Neural cell (in vitro differentiated cells): ENCODE measurements at regions not wholly inside any gene's neighbourhood (a gene's known extent, or its start where the extent isn't known, plus 50 kb on each side); places are given as distances from the start of the nearest gene placed in this dataset.
"Not testable (repeated sequence)": the region's sequence is repeated elsewhere in the genome, so short reads cannot be mapped to it uniquely, and the experiment has no call there.

Source experiments
- H2AFZ ChIP-seq: fragments of 200-600, 300-800 bp; sonication (generic), shearing (Covaris generic); 2 replicates; pipeline ENCODE4 v1.6.0; 2014; ENCODE audit warnings: low read depth, mild to moderate bottlenecking, antibody characterized with exemption, low read length, moderate library complexity
- H3F3A ChIP-seq: fragments of 200-600 bp; shearing (Covaris generic); 2 replicates; pipeline ENCODE4 v1.6.1; 2016; ENCODE audit warnings: mild to moderate bottlenecking, moderate library complexity, mixed read lengths, antibody characterized with exemption, low read length; ENCODE audit not compliant: insufficient read depth, poor library complexity, severe bottlenecking
- H3K27ac ChIP-seq: fragments of 200-600, 300-800 bp; sonication (generic), shearing (Covaris generic); 2 replicates; pipeline ENCODE4 v1.5.1; 2014; ENCODE audit warnings: mild to moderate bottlenecking, low read length, moderate library complexity
- H3K27me3 ChIP-seq: fragments of 300-800, 200-600 bp; sonication (generic), shearing (Covaris generic); 2 replicates; pipeline ENCODE4 v1.6.0; 2014; ENCODE audit warnings: mild to moderate bottlenecking, low read depth, low read length, moderate library complexity; ENCODE audit not compliant: insufficient read depth
- H3K36me3 ChIP-seq: fragments of 300-800, 200-600 bp; sonication (generic), shearing (Covaris generic); 2 replicates; pipeline ENCODE4 v1.5.1; 2014; ENCODE audit warnings: mild to moderate bottlenecking, antibody characterized with exemption, low read length, moderate library complexity; ENCODE audit not compliant: insufficient read depth
- H3K4me2 ChIP-seq: fragments of 300-800, 200-600 bp; sonication (generic), shearing (Covaris generic); 2 replicates; pipeline ENCODE4 v1.6.0; 2014; ENCODE audit warnings: mild to moderate bottlenecking, low read length
- H3K4me3 ChIP-seq: fragments of 300-800, 200-600 bp; sonication (generic), shearing (Covaris generic); 2 replicates; pipeline ENCODE4 v1.5.1; 2014; ENCODE audit warnings: mild to moderate bottlenecking, low read length, moderate library complexity
- H3K79me2 ChIP-seq: fragments of 200-600 bp; shearing (Covaris generic); replicated peaks from 2 replicates; pipeline ENCODE4 v1.6.0; 2014; ENCODE audit warnings: mild to moderate bottlenecking, low read length, moderate library complexity; ENCODE audit not compliant: insufficient read depth
- H3K9ac ChIP-seq: fragments of 300-800, 200-600 bp; sonication (generic), shearing (Covaris generic); 2 replicates; pipeline ENCODE4 v1.6.1; 2016; ENCODE audit warnings: mild to moderate bottlenecking, low read length, mixed read lengths
- H3K9me2 ChIP-seq: fragments of 200-600 bp; shearing (Covaris generic); 2 replicates; pipeline ENCODE4 v1.6.1; 2016; ENCODE audit warnings: mild to moderate bottlenecking, low read length, mixed read lengths; ENCODE audit not compliant: insufficient read depth
- H3K9me3 ChIP-seq: fragments of 200-600, 300-800 bp; sonication (generic), shearing (Covaris generic); 2 replicates; pipeline ENCODE4 v1.6.1; 2016; ENCODE audit warnings: mild to moderate bottlenecking, mixed run types, low read length, moderate library complexity, mixed read lengths
- H4K20me1 ChIP-seq: fragments of 200-600 bp; shearing (Covaris generic); 2 replicates; pipeline ENCODE4 v1.6.1; 2016; ENCODE audit warnings: mild to moderate bottlenecking, mixed run types; ENCODE audit not compliant: insufficient read depth
- EP300 ChIP-seq: fragments of 450-650 bp; conservative IDR thresholded peaks from 2 replicates; pipeline ENCODE4 v1.6.1; 2014; ENCODE audit warnings: antibody characterized with exemption, mild to moderate bottlenecking, moderate library complexity; ENCODE audit not compliant: poor library complexity, severe bottlenecking
- EZH2 ChIP-seq: fragments of 200-600, 300-800 bp; shearing (Covaris generic), sonication (generic); IDR thresholded peaks from 2 replicates; pipeline ENCODE4 v1.6.1; 2014; ENCODE audit warnings: antibody characterized with exemption, low read length, borderline replicate concordance, mild to moderate bottlenecking; ENCODE audit not compliant: insufficient read depth, poor library complexity, severe bottlenecking
- MXI1 ChIP-seq: fragments of 450-650 bp; conservative IDR thresholded peaks from 2 replicates; pipeline ENCODE4 v1.6.1; 2014; ENCODE audit warnings: antibody characterized with exemption, mild to moderate bottlenecking; ENCODE audit not compliant: poor library complexity, severe bottlenecking
- POLR2AphosphoS5 ChIP-seq: IDR thresholded peaks from 2 replicates; pipeline ENCODE4 v1.6.1; 2012
- RAD21 ChIP-seq: fragments of 450-650 bp; conservative IDR thresholded peaks from 2 replicates; pipeline ENCODE4 v1.6.1; 2014; ENCODE audit warnings: antibody characterized with exemption, mild to moderate bottlenecking, moderate library complexity
- SMC3 ChIP-seq: fragments of 450-650 bp; conservative IDR thresholded peaks from 2 replicates; pipeline ENCODE4 v1.6.1; 2014; ENCODE audit warnings: antibody characterized with exemption, mild to moderate bottlenecking, moderate library complexity; ENCODE audit not compliant: poor library complexity
- TAF1 ChIP-seq: IDR thresholded peaks from 2 replicates; pipeline ENCODE4 v1.6.1; 2012; ENCODE audit warnings: low read depth
- TF ChIP-seq, protein P1 (sequence below): fragments of 450-650 bp; IDR thresholded peaks from 2 replicates; pipeline ENCODE4 v1.5.1; 2014; ENCODE audit warnings: antibody characterized with exemption, mild to moderate bottlenecking, moderate library complexity; ENCODE audit not compliant: poor library complexity, severe bottlenecking
- TF ChIP-seq, protein P2 (sequence below): IDR thresholded peaks from 2 replicates; pipeline ENCODE4 v1.6.1; 2012; ENCODE audit warnings: borderline replicate concordance

DNA sequence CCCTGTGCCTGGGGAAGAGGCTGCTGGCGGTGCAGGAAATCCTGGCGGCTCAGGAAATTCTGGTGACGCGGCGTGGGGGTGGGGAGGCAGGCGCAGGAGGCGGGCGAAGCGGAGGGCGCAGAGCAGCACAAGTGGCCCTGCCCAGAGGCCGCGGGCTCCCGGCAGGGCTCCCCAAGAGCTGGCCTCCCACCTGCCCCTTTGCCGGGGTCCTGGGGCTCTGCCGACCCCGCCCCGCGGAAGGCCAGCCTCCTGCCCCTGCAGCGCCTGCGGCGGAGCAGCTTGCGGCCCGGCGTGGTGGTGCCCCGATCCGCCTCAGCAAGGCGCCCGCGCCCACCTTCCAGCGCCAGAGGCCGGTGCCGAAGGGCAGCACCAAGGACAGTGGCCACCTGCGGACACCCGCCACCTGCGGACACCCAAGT is 100.2 kb upstream of the OR4C13 start:
- Histone ChIP-seq H3K4me2 (no peak overlapping the region), H4K20me1 (no peaks in the 10 kb centered on the region), H3K9me3 (no peaks in the 10 kb centered on the region), H3K9me2 (no peaks in the 10 kb centered on the region), H3K27ac (no peak overlapping the region), H3K36me3 (no peaks in the 10 kb centered on the region), H2AFZ (no peak overlapping the region), H3K79me2 (no peaks in the 10 kb centered on the region), H3K9ac (no peak overlapping the region), H3F3A (no peaks in the 10 kb centered on the region), H3K4me3 (no peak overlapping the region), H3K27me3 (no peaks in the 10 kb centered on the region)
- TF ChIP-seq, protein P1, sequence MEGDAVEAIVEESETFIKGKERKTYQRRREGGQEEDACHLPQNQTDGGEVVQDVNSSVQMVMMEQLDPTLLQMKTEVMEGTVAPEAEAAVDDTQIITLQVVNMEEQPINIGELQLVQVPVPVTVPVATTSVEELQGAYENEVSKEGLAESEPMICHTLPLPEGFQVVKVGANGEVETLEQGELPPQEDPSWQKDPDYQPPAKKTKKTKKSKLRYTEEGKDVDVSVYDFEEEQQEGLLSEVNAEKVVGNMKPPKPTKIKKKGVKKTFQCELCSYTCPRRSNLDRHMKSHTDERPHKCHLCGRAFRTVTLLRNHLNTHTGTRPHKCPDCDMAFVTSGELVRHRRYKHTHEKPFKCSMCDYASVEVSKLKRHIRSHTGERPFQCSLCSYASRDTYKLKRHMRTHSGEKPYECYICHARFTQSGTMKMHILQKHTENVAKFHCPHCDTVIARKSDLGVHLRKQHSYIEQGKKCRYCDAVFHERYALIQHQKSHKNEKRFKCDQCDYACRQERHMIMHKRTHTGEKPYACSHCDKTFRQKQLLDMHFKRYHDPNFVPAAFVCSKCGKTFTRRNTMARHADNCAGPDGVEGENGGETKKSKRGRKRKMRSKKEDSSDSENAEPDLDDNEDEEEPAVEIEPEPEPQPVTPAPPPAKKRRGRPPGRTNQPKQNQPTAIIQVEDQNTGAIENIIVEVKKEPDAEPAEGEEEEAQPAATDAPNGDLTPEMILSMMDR: no peak
- no peak for TF ChIP-seq EP300
- TF ChIP-seq, protein P2, sequence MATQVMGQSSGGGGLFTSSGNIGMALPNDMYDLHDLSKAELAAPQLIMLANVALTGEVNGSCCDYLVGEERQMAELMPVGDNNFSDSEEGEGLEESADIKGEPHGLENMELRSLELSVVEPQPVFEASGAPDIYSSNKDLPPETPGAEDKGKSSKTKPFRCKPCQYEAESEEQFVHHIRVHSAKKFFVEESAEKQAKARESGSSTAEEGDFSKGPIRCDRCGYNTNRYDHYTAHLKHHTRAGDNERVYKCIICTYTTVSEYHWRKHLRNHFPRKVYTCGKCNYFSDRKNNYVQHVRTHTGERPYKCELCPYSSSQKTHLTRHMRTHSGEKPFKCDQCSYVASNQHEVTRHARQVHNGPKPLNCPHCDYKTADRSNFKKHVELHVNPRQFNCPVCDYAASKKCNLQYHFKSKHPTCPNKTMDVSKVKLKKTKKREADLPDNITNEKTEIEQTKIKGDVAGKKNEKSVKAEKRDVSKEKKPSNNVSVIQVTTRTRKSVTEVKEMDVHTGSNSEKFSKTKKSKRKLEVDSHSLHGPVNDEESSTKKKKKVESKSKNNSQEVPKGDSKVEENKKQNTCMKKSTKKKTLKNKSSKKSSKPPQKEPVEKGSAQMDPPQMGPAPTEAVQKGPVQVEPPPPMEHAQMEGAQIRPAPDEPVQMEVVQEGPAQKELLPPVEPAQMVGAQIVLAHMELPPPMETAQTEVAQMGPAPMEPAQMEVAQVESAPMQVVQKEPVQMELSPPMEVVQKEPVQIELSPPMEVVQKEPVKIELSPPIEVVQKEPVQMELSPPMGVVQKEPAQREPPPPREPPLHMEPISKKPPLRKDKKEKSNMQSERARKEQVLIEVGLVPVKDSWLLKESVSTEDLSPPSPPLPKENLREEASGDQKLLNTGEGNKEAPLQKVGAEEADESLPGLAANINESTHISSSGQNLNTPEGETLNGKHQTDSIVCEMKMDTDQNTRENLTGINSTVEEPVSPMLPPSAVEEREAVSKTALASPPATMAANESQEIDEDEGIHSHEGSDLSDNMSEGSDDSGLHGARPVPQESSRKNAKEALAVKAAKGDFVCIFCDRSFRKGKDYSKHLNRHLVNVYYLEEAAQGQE: no peak
- TF ChIP-seq EZH2: no peak
- TF ChIP-seq POLR2AphosphoS5: no peak
- TF ChIP-seq MXI1: no peak
- no peak for TF ChIP-seq RAD21
- no peak for TF ChIP-seq SMC3
- TF ChIP-seq TAF1: no peak

DNA sequence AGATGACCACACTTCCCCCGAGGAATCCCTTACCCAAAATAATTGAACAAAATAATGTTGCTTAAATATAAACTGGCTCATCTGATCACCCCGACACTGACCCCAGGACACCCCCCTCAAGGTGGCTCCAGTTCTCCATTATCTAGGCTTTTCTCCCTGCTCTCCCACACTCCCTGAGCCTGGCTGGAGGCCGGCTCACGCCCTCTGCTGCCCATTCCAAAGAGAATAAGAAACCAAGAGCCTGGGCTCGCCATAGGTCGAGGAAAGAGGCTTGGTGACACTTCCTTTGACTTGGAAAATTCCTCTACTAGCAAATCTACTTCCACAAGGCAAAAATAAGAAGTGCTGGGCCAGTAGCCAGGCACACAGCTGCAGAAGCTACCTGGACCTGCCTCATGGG is 63.3 kb upstream of the OR4C13 start:
- H3K4me3 ChIP-seq, H3K9ac ChIP-seq, H2AFZ ChIP-seq, H3K79me2 ChIP-seq, H3K4me2 ChIP-seq, H3K27me3 ChIP-seq, H3K9me3 ChIP-seq, H3F3A ChIP-seq, H3K9me2 ChIP-seq, H3K36me3 ChIP-seq, H4K20me1 ChIP-seq, H3K27ac ChIP-seq: not testable (repeated sequence)

DNA sequence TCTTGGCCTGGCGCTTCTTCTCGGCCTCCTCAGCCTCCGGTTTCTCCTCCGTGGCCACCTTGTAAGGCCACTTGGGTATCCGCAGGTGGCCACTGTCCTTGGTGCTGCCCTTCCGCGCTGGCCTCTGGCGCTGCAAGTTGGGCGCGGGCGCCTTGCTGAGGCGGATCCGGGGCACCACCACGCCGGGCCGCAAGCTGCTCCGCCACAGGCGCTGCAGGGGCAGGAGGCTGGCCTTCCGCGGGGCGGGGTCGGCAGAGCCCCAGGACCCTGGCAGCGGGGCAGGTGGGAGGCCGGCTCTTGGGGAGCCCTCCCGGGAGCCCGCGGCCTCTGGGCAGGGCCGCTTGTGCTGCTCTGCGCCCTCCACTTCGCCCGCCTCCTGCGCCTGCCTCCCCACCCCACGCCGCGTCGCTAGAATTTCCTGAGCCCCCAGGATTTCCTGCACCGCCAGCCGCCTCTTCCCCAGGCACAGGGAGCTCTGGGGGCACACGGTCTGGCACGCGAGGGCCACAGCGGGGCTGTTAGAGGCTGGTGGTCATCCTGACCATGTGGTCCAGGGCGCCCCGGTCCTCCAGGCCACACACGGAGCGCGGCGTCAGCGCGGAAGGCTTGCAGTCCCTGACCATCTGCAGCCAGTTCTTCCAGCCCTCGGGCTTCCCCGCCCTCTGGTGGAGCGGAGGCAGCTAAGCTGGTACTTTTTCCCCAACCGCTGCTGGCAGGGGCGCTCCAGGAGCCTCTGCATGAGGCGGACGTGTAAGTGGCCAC is 60.1 kb upstream of the OR4C13 start:
- not testable (repeated sequence) for H3K9me3 ChIP-seq, H3F3A ChIP-seq, H3K9me2 ChIP-seq, H2AFZ ChIP-seq, H3K27me3 ChIP-seq, H3K4me2 ChIP-seq, H4K20me1 ChIP-seq, H3K36me3 ChIP-seq, H3K27ac ChIP-seq, H3K4me3 ChIP-seq, H3K9ac ChIP-seq, H3K79me2 ChIP-seq

DNA sequence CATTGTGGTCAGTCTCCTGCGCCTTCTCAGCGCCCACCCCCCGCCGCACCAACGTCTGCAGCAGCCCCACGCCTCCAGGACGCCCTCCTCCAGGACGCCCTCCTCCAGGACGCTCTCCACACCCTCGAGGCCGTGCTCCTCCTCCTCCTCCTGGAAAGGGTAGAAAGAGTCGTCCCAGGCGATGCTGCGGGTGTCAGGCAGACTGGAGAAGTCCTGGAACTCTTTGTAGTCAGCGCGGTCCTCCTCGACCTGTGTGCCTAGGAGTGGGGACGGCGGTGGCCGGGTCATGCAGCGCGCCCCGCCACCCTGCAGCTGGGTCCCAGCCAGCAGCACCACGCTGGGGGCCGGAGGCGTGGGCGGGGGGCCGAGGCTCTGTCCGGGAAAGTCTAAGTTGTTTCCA is 58.7 kb upstream of the OR4C13 start:
- not testable (repeated sequence) for H3K27ac ChIP-seq, H3K9me2 ChIP-seq, H3K9ac ChIP-seq, H3K4me2 ChIP-seq, H3K4me3 ChIP-seq, H3K9me3 ChIP-seq, H4K20me1 ChIP-seq, H3K79me2 ChIP-seq, H3F3A ChIP-seq, H3K27me3 ChIP-seq, H2AFZ ChIP-seq, H3K36me3 ChIP-seq
